Neural cell (in vitro differentiated cells): ENCODE measurements at regions not wholly inside any gene's neighbourhood (a gene's known extent, or its start where the extent isn't known, plus 50 kb on each side); places are given as distances from the start of the nearest gene placed in this dataset.

Experiments used
- H2AFZ ChIP-seq: fragments of 200-600, 300-800 bp; sonication (generic), shearing (Covaris generic); 2 replicates; pipeline ENCODE4 v1.6.0; 2014; ENCODE audit warnings: low read depth, mild to moderate bottlenecking, antibody characterized with exemption, low read length, moderate library complexity
- H3F3A ChIP-seq: fragments of 200-600 bp; shearing (Covaris generic); 2 replicates; pipeline ENCODE4 v1.6.1; 2016; ENCODE audit warnings: mild to moderate bottlenecking, moderate library complexity, mixed read lengths, antibody characterized with exemption, low read length; ENCODE audit not compliant: insufficient read depth, poor library complexity, severe bottlenecking
- H3K27ac ChIP-seq: fragments of 200-600, 300-800 bp; sonication (generic), shearing (Covaris generic); 2 replicates; pipeline ENCODE4 v1.5.1; 2014; ENCODE audit warnings: mild to moderate bottlenecking, low read length, moderate library complexity
- H3K27me3 ChIP-seq: fragments of 300-800, 200-600 bp; sonication (generic), shearing (Covaris generic); 2 replicates; pipeline ENCODE4 v1.6.0; 2014; ENCODE audit warnings: mild to moderate bottlenecking, low read depth, low read length, moderate library complexity; ENCODE audit not compliant: insufficient read depth
- H3K36me3 ChIP-seq: fragments of 300-800, 200-600 bp; sonication (generic), shearing (Covaris generic); 2 replicates; pipeline ENCODE4 v1.5.1; 2014; ENCODE audit warnings: mild to moderate bottlenecking, antibody characterized with exemption, low read length, moderate library complexity; ENCODE audit not compliant: insufficient read depth
- H3K4me2 ChIP-seq: fragments of 300-800, 200-600 bp; sonication (generic), shearing (Covaris generic); 2 replicates; pipeline ENCODE4 v1.6.0; 2014; ENCODE audit warnings: mild to moderate bottlenecking, low read length
- H3K4me3 ChIP-seq: fragments of 300-800, 200-600 bp; sonication (generic), shearing (Covaris generic); 2 replicates; pipeline ENCODE4 v1.5.1; 2014; ENCODE audit warnings: mild to moderate bottlenecking, low read length, moderate library complexity
- H3K79me2 ChIP-seq: fragments of 200-600 bp; shearing (Covaris generic); replicated peaks from 2 replicates; pipeline ENCODE4 v1.6.0; 2014; ENCODE audit warnings: mild to moderate bottlenecking, low read length, moderate library complexity; ENCODE audit not compliant: insufficient read depth
- H3K9ac ChIP-seq: fragments of 300-800, 200-600 bp; sonication (generic), shearing (Covaris generic); 2 replicates; pipeline ENCODE4 v1.6.1; 2016; ENCODE audit warnings: mild to moderate bottlenecking, low read length, mixed read lengths
- H3K9me2 ChIP-seq: fragments of 200-600 bp; shearing (Covaris generic); 2 replicates; pipeline ENCODE4 v1.6.1; 2016; ENCODE audit warnings: mild to moderate bottlenecking, low read length, mixed read lengths; ENCODE audit not compliant: insufficient read depth
- H3K9me3 ChIP-seq: fragments of 200-600, 300-800 bp; sonication (generic), shearing (Covaris generic); 2 replicates; pipeline ENCODE4 v1.6.1; 2016; ENCODE audit warnings: mild to moderate bottlenecking, mixed run types, low read length, moderate library complexity, mixed read lengths
- H4K20me1 ChIP-seq: fragments of 200-600 bp; shearing (Covaris generic); 2 replicates; pipeline ENCODE4 v1.6.1; 2016; ENCODE audit warnings: mild to moderate bottlenecking, mixed run types; ENCODE audit not compliant: insufficient read depth
- EP300 ChIP-seq: fragments of 450-650 bp; conservative IDR thresholded peaks from 2 replicates; pipeline ENCODE4 v1.6.1; 2014; ENCODE audit warnings: antibody characterized with exemption, mild to moderate bottlenecking, moderate library complexity; ENCODE audit not compliant: poor library complexity, severe bottlenecking
- EZH2 ChIP-seq: fragments of 200-600, 300-800 bp; shearing (Covaris generic), sonication (generic); IDR thresholded peaks from 2 replicates; pipeline ENCODE4 v1.6.1; 2014; ENCODE audit warnings: antibody characterized with exemption, low read length, borderline replicate concordance, mild to moderate bottlenecking; ENCODE audit not compliant: insufficient read depth, poor library complexity, severe bottlenecking
- MXI1 ChIP-seq: fragments of 450-650 bp; conservative IDR thresholded peaks from 2 replicates; pipeline ENCODE4 v1.6.1; 2014; ENCODE audit warnings: antibody characterized with exemption, mild to moderate bottlenecking; ENCODE audit not compliant: poor library complexity, severe bottlenecking
- POLR2AphosphoS5 ChIP-seq: IDR thresholded peaks from 2 replicates; pipeline ENCODE4 v1.6.1; 2012
- RAD21 ChIP-seq: fragments of 450-650 bp; conservative IDR thresholded peaks from 2 replicates; pipeline ENCODE4 v1.6.1; 2014; ENCODE audit warnings: antibody characterized with exemption, mild to moderate bottlenecking, moderate library complexity
- SMC3 ChIP-seq: fragments of 450-650 bp; conservative IDR thresholded peaks from 2 replicates; pipeline ENCODE4 v1.6.1; 2014; ENCODE audit warnings: antibody characterized with exemption, mild to moderate bottlenecking, moderate library complexity; ENCODE audit not compliant: poor library complexity
- TAF1 ChIP-seq: IDR thresholded peaks from 2 replicates; pipeline ENCODE4 v1.6.1; 2012; ENCODE audit warnings: low read depth
- TF ChIP-seq, protein P1 (sequence below): IDR thresholded peaks from 2 replicates; pipeline ENCODE4 v1.6.1; 2012; ENCODE audit warnings: borderline replicate concordance
- TF ChIP-seq, protein P2 (sequence below): fragments of 450-650 bp; IDR thresholded peaks from 2 replicates; pipeline ENCODE4 v1.5.1; 2014; ENCODE audit warnings: antibody characterized with exemption, mild to moderate bottlenecking, moderate library complexity; ENCODE audit not compliant: poor library complexity, severe bottlenecking

DNA sequence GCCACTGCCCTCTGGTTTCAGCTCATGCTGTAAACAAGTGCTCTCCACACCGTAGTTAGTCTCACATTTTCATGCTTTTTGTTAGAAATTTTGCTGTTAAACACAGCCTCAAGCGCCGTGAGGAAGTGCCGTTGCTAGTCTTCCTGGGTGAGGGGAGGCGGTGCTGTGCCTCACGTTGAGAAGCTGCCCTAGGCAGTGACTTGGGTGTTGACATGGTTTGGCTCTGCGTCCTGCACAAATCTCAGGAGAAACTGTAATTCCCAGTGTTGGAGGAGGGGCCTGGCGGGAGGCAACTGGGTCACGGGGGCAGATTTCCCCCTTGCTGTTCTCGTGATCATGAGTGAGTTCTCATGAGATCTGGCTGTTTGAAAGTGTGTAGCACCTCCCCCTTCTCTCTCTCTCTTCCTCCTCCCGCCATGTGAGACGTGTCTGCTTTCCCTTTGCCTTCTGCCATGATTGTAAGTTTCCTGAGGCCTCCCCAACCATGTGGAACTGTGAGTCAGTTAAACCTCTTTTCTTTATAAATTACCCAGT lies 95.8 kb downstream of the ERMARD start:
- no peak overlapping the region for H2AFZ ChIP-seq

DNA sequence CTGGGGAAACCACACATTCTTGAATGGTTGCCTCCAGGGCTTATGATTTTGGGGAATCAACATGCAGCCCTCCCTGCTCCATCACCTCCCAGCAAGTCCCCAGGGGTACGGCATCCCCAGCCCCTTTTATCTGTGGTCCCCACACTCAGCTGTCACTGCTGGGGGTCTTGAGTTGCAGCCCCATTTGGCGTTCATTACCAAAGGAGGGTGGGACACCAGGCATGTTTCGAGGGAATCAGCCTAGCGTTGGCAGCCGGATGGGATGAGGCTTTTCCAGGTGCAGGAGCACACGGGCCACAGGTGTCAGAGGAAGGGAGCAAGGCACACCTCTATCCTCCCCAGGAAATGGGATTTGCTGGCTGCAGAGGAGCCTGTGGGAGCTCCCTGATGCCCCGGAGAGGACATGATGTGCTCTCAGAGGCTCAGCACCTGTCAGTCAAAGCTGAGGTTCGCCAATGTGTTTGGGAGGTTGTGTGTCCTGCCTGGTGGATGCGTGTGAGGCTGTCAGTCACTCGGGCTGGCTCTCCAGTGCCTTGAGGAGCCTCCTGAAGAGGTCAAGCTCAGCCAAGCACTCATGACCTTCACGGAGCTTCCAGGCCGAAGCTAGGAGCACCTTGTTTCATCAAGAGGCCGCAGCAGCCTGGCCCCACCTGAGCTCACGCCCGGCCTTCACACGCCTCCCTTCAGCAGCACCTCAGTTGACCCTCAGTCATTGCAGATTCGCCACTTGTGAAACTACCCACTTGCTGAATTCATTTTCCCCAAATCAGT lies 95.0 kb downstream of the ERMARD start:
- Histone ChIP-seq H4K20me1 (no peaks in the 10 kb centered on the region), H3K9me2 (no peaks in the 10 kb centered on the region), H3K9me3 (no peaks in the 10 kb centered on the region), H2AFZ (no peak overlapping the region), H3K4me3 (no peak overlapping the region), H3K36me3 (no peaks in the 10 kb centered on the region), H3K9ac (no peak overlapping the region), H3K27ac (no peak overlapping the region), H3K4me2 (no peak overlapping the region), H3K27me3 (no peaks in the 10 kb centered on the region), H3F3A (no peaks in the 10 kb centered on the region), H3K79me2 (no peaks in the 10 kb centered on the region)
- TF ChIP-seq MXI1 = no peak

More for the DNA sequence above, 95.8 kb downstream of the ERMARD start:
- no peaks in the 10 kb centered on the region for H3K9me3 ChIP-seq
- no peaks in the 10 kb centered on the region for H3F3A ChIP-seq
- no peak overlapping the region for H3K27ac ChIP-seq
- TF ChIP-seq EZH2 = no peak
- TF ChIP-seq, protein P1, sequence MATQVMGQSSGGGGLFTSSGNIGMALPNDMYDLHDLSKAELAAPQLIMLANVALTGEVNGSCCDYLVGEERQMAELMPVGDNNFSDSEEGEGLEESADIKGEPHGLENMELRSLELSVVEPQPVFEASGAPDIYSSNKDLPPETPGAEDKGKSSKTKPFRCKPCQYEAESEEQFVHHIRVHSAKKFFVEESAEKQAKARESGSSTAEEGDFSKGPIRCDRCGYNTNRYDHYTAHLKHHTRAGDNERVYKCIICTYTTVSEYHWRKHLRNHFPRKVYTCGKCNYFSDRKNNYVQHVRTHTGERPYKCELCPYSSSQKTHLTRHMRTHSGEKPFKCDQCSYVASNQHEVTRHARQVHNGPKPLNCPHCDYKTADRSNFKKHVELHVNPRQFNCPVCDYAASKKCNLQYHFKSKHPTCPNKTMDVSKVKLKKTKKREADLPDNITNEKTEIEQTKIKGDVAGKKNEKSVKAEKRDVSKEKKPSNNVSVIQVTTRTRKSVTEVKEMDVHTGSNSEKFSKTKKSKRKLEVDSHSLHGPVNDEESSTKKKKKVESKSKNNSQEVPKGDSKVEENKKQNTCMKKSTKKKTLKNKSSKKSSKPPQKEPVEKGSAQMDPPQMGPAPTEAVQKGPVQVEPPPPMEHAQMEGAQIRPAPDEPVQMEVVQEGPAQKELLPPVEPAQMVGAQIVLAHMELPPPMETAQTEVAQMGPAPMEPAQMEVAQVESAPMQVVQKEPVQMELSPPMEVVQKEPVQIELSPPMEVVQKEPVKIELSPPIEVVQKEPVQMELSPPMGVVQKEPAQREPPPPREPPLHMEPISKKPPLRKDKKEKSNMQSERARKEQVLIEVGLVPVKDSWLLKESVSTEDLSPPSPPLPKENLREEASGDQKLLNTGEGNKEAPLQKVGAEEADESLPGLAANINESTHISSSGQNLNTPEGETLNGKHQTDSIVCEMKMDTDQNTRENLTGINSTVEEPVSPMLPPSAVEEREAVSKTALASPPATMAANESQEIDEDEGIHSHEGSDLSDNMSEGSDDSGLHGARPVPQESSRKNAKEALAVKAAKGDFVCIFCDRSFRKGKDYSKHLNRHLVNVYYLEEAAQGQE = no peak
- no peak overlapping the region for H3K9ac ChIP-seq
- H3K9me2 ChIP-seq = no peaks in the 10 kb centered on the region
- H4K20me1 ChIP-seq = no peaks in the 10 kb centered on the region
- H3K36me3 ChIP-seq = no peaks in the 10 kb centered on the region
- H3K4me3 ChIP-seq = no peak overlapping the region
- no peaks in the 10 kb centered on the region for H3K79me2 ChIP-seq
- H3K27me3 ChIP-seq = no peaks in the 10 kb centered on the region
- no peak overlapping the region for H3K4me2 ChIP-seq

DNA sequence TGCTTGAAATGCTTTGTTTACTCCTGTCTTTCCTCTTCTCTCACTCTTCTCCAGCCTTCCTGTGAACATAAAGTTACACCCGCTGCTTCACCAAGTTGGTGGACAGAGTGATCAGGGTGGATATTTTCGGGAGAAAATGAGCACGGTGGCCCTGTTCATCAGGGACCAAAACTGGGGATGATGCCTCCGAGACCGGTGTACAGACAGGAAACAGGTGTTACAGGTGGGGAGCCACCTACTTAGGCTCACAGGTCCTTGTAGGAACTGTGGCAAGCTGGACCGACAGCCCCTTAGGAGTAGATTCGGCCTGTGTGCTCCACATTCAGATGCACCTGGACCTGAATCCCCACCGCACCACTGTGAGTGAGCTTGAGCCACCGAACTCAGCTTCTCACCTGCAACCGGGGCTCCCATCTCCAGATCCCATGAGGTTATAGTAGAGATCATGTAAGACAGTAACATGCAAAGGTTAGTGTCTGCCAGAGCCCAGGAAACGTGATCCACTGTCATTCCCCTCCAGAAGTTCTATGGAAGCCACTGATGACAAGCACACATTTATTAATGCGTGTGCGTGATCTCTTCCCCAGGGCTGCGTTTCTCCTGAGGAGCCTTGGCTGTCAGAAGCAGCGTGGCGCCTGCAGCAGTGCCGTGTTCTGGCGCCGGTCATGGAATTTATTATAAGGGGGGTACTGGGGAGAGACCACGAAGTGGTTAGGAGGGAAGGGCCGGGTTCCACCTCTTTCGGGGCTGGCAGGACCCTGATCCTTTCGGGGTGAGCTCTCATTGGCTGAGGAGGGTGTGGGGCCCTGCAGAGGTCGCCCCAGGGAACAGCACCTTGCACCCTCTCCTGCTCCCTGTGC lies 94.2 kb downstream of the ERMARD start:
- Histone ChIP-seq H4K20me1 (no peaks in the 10 kb centered on the region), H3K4me3 (no peak overlapping the region), H3K27ac (no peak overlapping the region), H3F3A (no peaks in the 10 kb centered on the region), H2AFZ (no peak overlapping the region), H3K79me2 (no peaks in the 10 kb centered on the region), H3K9me3 (no peaks in the 10 kb centered on the region), H3K9me2 (no peaks in the 10 kb centered on the region), H3K9ac (no peak overlapping the region), H3K36me3 (no peaks in the 10 kb centered on the region), H3K27me3 (no peaks in the 10 kb centered on the region), H3K4me2 (no peak overlapping the region)
- TF ChIP-seq, protein P2, sequence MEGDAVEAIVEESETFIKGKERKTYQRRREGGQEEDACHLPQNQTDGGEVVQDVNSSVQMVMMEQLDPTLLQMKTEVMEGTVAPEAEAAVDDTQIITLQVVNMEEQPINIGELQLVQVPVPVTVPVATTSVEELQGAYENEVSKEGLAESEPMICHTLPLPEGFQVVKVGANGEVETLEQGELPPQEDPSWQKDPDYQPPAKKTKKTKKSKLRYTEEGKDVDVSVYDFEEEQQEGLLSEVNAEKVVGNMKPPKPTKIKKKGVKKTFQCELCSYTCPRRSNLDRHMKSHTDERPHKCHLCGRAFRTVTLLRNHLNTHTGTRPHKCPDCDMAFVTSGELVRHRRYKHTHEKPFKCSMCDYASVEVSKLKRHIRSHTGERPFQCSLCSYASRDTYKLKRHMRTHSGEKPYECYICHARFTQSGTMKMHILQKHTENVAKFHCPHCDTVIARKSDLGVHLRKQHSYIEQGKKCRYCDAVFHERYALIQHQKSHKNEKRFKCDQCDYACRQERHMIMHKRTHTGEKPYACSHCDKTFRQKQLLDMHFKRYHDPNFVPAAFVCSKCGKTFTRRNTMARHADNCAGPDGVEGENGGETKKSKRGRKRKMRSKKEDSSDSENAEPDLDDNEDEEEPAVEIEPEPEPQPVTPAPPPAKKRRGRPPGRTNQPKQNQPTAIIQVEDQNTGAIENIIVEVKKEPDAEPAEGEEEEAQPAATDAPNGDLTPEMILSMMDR = no peak
- TF ChIP-seq SMC3 = no peak
- no peak for TF ChIP-seq EP300
- no peak for TF ChIP-seq RAD21
- TF ChIP-seq POLR2AphosphoS5 = no peak
- TF ChIP-seq MXI1 = no peak
- no peak for TF ChIP-seq TAF1
- TF ChIP-seq EZH2 = no peak
- TF ChIP-seq, protein P1 = no peak
